ENCODE measurements at regions not wholly inside any gene's neighbourhood (a gene's known extent, or its start where the extent isn't known, plus 50 kb on each side); places are given as distances from the start of the nearest gene placed in this dataset.
"Not testable (repeated sequence)": the region's sequence is repeated elsewhere in the genome, so short reads cannot be mapped to it uniquely, and the experiment has no call there.

DNA sequence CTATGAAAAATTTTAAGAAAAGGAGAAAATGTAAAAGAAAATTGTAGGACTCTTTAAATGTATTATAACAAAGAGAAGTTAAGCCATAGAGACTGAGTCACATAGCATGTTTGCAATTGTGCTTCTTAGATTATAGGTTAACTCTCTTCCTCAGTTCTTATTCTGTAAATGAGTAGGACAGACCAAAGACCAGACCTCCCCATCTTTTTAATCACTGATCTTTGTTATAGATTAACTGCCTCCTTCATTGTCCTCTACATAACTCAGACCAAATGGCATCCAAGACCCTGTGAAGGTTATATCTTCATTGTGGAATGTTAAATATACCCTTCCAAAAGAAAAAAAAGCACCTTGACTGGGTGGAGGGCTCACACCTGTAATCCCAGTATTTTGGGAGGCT lies 316.9 kb upstream of the LRRTM4 start:
- no peak for DNase-seq

DNA sequence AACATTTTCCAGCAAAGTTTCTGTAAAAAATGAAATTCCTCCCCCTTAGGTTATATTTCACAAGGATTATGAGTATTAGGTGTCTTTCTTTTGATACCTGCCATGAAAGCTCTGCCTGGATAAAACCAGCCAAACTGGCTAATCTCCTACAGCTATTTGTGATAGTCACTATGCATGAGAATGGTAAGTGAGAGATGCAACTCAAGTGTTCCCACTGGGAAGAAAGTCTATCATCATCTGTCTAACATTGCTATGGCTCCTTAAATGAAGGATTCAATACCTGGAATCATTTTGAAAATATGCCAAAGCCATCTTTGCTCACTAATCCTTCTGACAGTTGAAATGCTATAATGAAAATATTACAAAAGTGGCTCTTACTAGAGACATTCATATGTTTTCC lies 339.9 kb upstream of the LRRTM4 start:
- no peak for DNase-seq

DNA sequence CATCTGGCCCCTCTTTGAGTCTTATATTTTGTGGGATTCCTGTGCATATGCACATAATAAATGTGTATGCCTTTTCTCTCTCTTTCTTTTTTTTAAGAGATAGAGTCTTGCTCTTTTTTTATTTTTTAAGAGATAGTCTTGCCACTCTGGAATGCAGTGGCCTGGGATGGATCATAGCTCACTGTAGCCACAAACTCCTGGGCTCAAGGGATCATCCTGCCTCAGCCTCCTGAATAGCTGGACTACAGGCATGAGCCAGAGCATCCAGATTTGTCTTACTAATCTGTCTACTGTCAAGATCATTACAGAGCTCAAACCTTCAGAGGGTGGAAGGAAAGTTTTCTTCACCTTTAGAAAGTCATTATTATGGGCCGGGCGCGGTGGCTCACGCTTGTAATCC lies 342.2 kb upstream of the LRRTM4 start:
- no peak for DNase-seq

DNA sequence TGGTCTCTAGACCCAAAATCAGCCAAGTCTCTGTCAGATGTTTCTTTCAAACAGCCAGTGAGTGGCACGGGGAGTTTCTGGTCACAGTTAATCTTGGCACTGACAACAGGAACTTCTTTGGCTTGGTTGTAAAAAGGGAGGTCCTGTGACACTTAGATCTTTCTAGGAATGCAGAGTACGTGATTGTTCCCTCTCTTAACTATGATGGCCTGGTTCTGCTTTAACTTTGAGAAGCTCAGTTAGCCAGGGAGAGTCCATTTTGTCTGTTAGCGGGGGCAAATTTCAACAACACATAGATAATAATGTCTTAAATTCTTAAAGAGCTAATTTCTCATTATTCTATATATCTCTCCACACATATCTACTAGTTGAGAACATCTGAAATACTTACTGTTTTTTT lies 344.5 kb upstream of the LRRTM4 start:
- no peak for DNase-seq

DNA sequence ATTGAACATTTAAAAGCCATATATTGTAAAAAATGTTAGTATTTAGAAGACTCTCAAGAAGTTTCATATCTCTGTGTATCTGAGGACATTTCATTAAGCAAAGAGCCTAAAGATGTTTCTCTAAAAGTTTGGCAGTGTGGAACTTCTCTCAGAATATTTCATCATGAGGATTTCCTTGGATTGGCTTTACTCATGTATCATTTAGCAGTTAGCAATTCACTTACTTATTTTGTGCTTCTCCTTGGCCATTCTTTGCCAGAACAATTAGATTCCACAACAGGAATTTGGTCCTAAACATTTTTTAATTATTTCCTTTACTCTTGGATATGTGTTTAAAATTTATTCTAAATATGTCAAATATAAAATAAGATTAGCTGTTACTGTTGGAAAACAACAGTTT lies 345.0 kb upstream of the LRRTM4 start:
- DNase-seq, result no peak

DNA sequence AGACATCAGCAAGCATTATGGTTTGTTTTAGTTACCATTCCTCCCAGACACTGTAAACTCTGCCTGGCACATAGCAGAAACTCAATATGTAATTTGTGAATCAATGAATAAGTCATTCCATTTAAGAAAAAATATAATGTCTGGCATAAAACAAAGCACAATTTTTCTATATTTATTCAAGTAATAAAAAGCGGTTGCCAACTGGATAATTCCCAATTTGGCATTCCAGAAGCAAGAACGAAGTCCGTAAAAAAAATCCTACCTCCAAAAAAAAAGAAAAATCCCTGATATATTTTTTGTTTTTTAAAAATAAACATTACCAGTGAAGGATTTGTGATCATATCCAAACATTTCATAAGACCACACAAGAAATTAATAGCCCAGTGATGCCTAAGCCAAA lies 351.3 kb upstream of the LRRTM4 start:
- no peak for DNase-seq

DNA sequence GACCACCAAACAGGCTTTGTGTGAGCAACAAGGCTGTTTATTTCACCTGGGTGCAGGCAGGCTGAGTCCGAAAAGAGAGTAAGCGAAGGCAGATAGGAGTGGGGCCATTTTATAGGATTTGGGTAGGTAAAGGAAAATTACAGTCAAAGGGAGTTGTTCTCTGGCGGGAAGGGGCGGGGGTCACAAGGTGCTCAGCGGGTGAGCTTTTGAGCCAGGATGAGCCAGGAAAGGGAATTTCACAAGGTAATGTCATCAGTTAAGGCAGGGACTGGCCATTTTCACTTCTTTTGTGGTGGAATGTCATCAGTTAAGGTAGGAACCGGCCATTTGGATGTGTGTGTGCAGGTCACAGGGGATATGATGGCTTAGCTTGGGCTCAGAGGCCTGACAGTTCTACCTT lies 378.0 kb upstream of the LRRTM4 start:
- not testable (repeated sequence) for DNase-seq

DNA sequence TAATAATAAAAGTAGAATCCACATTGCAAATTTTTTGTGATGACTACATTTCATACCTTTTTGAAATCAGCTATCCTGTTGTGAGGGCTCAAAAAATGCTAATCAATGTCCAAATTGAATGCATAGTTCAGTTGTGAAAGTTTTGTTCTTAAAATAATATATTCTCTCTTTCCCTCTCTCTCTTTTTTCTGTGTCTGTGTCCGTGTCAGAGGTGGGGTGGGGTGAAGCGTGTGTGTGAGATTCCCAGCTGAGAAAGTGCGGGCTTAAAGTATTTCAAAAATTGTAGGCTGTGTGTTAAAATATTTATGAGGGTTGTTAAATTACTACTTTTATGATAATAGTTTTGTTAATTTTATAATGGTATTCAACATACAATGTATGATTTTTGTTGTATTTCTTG lies 388.0 kb upstream of the LRRTM4 start:
- no peak for DNase-seq

DNA sequence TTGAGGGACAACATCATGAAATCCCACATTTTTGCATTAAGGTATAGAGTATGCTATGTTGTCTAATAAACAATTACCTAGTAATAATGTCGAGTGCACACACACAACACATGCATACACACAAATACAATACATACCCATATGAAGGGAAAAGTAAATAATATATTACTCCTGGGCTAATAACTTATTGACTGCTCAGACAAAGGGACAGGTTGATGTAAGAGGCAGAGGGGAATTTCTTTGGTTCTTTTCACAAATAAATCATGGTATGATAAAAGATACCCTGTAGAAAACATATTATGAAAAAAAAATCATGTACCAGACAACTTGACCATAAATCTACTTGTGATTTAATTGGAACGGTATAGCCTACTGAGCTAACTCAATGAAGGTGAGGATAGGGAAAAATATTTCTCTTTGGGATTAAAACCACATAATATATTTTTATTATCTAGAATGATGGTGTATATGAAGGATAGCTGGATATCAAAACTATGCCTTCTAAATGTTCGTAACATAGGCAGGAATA lies 398.7 kb upstream of the LRRTM4 start:
- DNase-seq, result no peak

DNA sequence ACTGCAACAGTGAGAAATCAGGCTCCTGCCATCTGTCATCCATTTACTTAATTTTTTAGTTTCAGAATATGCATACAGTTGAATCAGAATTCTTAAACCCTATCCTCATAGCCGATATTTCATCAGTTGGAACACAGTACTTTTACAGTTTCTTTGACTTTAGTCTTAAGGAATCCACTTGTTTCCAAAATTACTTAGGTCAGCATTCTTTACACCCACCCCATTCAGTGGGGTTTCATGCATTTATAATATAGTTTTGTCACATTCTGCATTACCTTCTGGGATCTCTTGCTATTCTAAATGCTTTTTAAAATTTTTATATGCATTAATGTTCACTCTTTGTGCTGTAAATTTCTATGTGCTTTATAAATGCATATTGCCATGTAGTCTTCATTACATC lies 400.4 kb upstream of the LRRTM4 start:
- DNase-seq, result no peak

DNA sequence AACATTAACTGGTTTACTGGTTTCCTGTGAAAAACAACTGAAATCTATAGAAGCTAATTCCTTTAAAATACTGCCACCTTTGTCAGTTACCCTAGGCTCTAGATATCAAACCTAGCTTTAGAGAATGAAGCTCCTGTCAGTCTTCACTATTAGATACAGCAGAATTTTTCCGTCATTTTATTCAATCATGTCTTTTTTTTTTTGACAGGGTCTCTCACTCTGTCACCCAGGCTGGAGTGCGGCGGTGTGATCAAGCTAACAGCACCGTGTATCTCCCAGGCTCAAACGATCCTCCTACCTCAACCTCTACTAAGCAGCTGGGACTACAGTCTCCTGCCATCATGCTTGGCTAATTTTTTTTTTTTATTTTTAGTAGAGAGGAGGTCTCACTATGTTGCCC lies 415.2 kb upstream of the LRRTM4 start:
- no peak for DNase-seq

DNA sequence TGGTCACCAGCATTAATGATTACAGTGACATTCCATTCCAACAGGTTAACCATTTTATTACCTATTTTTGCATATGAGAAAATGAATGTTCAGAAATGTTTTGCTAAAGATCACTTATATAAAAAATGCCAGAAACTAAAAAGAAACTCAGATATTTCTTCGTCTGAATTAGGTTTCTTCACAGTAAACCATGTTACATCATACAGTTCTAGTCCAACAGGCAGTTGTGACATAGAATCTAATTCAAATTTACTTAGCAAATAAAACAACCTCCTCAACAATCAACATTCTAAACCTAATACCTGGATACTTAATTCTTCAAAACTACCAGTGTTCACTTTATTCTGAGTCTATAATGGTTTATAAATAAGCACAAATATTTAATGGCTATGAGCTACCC lies 416.3 kb upstream of the LRRTM4 start:
- no peak for DNase-seq

DNA sequence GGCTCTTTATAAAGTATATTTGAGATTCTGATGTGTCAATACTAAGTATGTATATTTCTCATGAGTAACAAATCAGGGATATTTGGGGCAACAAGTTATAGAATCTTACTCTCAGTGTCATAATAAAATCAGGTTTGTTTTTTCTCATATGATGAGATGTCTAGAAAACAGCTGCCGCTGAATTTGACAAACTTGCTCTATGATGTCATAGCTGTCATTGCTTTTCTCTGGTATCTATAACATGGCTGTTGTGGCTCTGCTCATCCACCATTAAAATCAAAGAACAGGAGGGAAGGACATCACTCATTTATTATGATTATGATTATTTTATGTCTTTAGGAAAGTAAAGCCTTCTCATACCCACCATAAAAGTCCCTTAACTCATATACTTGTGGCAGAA lies 417.2 kb upstream of the LRRTM4 start:
- no peak for DNase-seq

DNA sequence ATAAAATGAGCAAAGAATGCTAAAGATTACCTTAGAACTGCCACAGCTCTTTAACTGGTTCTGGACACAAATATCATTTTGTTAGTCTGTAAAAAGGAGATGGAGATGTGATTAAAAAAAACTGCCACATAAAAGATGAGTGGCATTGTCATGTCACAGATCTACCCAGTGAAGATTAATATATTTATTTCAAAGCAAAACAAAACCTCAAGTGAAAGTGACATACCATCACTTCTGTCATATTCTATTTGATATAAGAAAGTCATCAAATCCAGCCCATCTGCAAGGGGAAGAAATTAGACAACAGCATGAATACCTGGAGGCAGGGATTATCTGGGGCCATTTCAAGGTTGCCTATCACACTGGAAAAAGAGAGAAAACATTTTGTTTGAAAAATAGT lies 417.6 kb upstream of the LRRTM4 start:
- DNase-seq, result no peak

DNA sequence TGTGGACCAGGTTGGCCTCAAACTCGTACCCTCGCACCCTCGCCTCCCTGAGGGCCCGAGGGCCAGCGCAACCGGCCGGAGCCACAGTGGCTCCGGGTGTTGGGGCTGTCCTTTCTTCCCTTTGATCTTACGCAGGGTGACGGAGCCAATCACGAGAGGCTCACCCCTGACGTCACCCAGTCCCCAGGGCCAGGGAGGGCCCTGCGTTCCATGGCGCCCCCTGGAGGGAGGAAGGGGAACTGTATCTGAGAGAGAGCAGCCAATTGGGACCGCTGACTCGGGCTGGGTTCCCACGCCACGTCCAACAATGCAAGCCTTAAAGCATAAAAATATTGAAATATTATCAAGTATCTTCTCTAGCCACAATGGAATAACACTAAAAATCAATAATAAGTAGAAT lies 432.8 kb upstream of the LRRTM4 start:
- no peak for DNase-seq

DNA sequence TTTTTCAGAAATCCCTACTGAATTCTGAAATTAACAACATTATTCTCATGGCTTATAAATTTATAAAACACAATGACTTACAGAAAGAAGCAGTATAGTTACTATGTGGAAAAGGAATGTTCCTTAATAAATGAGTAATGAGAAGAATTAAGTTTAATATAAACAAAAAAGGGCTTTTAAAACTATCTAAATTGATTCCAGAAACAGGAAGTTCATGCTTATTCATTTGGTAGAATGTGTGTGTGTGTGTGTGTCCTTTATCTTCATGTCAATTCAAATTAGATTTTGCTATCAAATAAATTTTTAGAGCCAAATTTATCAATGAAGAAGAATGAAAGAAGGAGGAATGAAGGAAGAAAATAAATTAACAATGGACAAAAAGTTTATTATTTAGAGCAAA lies 440.8 kb upstream of the LRRTM4 start:
- DNase-seq, result no peak

DNA sequence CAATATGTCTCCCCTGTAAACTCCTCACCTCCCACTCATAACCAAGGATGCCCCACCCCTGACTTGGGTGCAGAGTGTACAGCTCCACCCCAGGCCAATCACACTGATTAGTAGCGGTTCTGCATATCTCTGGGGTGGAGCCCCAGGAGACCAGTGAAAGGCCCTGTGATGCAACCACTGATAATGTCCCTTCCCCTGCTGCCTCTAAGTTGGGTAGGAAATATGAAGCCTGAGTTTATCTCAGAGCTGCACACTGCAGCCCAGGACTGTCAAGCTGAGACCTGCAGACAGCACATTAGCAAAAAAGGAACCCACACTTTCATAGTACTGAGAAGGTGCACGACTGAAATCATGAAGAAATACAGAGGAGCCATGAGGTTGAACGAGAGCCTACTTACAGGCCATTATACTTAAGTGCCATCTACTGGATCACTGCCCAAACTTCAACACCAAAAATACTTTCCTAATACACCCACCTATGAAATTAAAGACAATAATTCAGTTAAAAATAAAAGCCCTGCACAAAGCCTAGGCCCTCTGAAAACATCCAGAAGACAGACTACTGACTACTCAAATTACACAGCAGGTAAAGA lies 455.4 kb upstream of the LRRTM4 start:
- DNase-seq, result no peak

DNA sequence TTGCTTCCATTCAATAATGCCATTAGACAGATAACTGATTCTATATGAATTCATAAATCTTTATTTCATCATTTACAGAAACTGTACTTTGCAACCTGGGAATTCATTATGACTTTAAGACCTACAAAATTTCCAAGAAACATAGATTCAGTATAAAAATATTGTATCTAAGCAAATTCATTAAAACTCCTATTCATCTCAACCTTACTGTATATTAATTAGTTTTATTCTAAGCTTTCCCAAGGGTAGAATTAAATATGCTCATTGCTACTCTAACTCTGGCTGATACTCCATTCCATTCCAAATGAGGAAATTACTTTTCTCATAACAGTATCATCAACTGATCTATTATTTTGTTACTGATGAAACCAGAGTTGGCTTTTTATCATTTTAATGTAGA lies 473.0 kb upstream of the LRRTM4 start:
- DNase-seq, result no peak

DNA sequence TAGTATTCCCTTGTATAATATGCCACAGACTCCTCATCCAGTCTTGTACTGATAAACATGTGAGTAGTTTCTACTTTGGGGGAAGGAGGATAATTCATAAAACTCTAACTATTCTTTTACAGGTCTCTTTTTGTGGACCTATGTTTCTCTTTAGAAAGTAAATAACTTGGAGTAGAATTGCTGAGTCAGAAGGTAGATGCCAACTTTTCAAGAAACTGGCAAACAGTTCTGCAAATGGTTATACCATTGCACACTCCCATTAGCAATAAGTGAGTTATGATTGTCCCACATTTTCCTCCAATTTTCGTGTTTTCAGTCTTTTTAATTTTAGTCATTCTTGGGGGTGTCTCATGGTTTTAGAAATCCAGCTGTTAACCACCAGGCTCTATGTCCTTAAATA lies 477.2 kb upstream of the LRRTM4 start:
- DNase-seq, result no peak

DNA sequence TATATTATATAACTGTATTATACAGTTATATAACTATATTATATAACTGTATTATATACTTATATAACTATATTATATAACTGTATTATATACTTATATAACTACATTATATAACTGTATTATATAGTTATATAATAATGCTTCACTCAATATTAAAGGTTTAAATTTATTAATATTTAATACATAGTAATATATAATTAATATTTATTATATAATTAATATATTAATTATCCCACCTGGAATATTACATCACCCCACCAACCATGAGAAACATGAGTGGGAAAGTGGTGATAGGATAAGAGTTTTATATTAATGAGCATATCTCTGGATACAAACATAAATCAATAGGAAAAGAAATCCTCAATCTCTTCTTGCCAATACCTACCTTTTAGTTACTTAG lies 487.1 kb upstream of the LRRTM4 start:
- no peak for DNase-seq

DNA sequence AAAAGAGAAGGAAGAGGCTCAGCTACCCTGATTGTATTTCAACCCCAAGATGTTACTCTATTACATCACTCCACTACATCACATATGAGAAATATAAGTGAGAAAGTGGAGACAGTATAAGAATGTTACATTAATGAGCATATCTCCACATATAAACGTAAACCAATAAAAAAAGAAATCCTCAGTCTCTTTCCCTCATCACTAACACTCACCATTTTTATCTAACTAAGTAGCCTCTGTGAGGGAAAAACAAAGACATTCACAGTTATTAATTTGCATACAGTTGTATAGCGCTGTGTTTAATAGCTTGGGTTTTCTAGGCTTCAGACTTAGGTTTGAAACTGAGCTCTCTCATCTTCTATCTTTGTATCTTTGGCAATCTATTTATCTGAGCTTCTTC lies 489.1 kb upstream of the LRRTM4 start:
- DNase-seq, result no peak

DNA sequence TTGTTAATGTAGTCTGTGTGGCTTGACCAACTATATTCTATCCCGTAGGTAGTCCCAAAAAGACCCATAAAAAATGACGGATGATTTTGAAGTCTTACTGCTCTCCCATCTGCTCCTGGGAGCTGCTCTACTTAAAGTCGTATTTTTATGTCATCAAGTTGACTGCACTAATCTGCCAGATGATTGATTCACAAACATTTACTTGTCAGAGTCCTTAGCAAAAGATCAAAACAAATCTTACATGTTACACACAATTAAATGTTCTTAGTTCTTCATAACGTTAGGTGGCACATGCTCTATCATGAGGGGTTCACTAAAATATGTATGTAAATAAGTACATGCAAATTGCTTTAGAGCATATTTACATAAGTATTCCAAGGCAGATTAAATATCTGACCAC lies 498.3 kb upstream of the LRRTM4 start:
- no peak for DNase-seq

DNA sequence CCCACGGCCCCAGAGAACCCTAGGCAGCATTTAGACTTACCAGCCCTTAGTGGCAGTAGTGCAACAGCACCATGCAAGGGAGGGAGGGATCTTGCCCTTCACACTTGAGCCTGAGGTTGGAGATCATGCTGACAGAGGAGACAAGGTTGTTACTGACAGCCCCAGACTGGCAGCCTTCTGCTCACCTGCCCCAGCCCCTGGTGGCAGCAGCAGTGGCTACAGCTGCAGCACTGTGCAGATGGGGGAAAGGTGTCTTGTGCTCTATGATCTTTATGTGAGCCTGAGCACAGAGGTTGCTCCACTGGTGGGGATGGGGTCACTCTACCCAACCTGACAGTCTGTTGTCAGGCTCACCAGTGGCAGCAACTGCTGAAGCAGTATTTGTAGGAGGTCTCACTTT lies 501.2 kb upstream of the LRRTM4 start:
- no peak for DNase-seq

DNA sequence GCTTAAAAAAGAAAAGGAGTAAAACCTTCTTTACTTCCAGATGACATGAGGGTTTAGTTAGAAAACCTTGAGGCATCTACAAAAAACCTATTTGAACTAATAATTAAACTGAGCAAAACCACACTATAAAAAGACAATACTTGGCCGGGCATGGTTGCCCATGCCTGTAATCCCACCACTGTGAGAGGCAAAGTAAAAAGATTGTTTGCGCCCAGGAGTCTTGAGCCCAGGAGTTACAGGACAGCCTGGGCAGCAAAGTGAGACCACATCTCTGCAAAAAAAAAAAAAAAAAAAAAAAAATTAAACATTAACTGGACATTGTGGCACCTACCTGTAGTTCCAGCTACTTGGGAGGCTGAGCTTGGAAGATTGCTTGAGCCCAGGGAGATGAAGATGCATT lies 502.8 kb upstream of the LRRTM4 start:
- no peak for DNase-seq

DNA sequence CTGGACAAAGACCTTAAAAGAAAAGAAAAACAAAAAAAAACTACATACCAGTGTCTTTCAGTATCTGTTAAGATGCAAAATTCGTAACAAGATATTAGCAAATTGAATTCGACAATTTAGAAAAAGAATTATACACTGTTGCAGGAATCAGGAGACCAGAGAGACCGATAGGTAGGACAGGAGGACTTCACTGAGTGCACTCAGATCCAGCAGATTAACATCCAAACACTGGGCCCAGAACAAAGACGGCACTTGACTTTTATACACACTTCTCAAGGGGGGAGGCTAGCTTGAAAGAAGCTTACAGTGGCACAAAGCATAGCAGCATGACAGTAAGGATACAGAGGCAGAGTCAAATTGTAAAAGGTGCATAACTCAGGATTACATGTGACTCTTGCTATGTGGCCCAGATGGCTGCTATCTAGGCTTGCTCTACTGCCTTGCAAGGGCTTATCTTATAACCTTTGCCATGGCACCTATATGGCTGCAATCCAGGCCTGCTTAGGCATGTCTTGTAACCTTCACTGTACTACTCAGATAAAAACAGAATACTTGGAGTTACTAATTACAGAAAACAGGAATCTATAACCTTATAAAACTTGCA lies 507.3 kb upstream of the LRRTM4 start:
- DNase-seq, result no peak

All from C1 segment of cervical spinal cord (tissue), 14 donors.